GM18508 (cell line): ENCODE measurements at regions not wholly inside any gene's neighbourhood (a gene's known extent, or its start where the extent isn't known, plus 50 kb on each side); places are given as distances from the start of the nearest gene placed in this dataset.

ENCODE experiments used
- ATAC-seq: cut with Tn5 transposase; IDR thresholded peaks from one replicate; pipeline ENCODE4 v1.9.1; 2021; ENCODE audit warnings: moderate number of reproducible peaks; ENCODE audit not compliant: insufficient read depth, unreplicated experiment

DNA sequence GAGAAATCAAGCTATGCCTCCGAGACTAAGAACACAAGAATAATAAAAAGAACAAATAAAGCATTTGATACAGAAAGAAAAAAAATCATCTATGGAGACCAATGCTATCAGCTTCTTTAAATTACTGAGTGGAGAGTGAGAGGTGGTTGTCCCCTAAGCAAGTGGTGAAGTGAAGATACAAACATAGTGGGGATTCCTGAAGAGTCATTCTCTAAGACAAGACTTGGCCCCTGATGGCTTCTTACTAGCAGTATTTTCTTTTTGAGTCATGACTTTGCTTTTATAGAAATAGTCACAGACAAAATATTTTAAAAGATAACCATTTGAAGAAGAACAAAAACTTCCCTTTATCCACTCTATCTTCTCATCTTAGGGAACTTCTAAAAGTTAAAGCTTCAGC, 261.4 kb upstream of the PRDM1 start:
- peak; percentile 72 for ATAC-seq

GRCh38 chr6:105821777-105822176, 264.4 kb upstream of the PRDM1 start:
- ATAC-seq, result no peak

- no peak for ATAC-seq
Observed at GRCh38 chr6:105821027-105821426, 265.1 kb upstream of the PRDM1 start.

GRCh38 chr6:105819745-105820144, 266.4 kb upstream of the PRDM1 start:
- ATAC-seq, result no peak

DNA sequence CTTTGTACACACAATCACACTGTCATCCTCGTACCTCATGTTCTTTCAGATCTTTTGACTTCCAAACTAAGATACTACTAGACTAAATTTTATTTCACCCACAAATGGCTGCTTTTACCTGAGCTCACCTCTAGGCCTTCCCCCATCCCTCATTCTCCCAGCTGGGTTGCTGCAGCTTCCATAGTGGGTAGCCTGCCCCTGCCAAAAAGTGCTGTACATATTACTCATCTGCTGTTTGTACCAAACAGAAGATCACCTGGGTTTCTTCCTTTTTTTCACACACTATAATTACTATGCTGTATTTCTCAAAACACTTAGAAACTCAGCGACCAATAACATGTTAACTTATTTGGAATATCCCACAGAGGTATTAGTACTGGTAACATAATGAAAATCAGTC, 267.6 kb upstream of the PRDM1 start:
- ATAC-seq, result no peak

DNA sequence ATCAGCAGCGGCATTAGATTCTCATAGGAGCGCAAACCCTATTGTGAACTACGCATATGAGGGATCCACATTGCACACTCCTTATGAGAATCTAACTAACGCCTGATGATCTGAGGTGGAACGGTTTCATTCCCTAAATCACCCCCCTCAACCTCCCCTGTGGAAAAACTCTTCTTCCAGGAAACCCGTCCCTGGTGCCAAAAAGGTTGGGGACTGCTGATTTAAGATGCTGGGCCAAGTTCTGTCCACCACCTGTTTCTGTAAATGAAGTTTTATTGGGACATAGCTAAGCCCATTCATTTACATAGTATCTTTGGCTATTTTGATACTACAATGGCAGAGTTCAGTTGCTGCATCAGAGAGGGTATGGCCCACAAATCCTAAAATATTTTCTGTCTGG, 268.2 kb upstream of the PRDM1 start:
- ATAC-seq, result no peak

GRCh38 chr6:105817370-105817769, 268.8 kb upstream of the PRDM1 start:
- ATAC-seq, result no peak

DNA sequence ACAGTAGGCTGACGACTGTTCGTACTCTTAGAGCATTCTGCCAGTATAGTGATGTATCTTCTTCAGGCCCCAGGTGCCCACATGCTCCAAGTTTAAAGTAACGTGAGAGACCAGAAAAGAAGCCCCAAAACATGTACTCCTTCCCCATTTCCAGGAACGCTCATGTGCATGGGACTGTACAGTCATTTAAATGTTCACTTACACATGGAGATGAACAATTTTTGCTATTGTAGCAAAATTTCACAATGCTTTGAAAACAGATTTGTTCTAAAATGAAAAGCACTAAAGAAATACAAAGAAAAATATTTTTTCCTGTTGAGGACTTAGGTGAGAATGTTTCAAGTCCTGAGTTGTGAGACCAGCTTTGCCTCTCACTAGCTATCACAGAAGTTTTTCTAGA, 269.3 kb upstream of the PRDM1 start:
- ATAC-seq, result no peak

- no peak for ATAC-seq
Observed at GRCh38 chr6:105815661-105816555, 270.2 kb upstream of the PRDM1 start.

DNA sequence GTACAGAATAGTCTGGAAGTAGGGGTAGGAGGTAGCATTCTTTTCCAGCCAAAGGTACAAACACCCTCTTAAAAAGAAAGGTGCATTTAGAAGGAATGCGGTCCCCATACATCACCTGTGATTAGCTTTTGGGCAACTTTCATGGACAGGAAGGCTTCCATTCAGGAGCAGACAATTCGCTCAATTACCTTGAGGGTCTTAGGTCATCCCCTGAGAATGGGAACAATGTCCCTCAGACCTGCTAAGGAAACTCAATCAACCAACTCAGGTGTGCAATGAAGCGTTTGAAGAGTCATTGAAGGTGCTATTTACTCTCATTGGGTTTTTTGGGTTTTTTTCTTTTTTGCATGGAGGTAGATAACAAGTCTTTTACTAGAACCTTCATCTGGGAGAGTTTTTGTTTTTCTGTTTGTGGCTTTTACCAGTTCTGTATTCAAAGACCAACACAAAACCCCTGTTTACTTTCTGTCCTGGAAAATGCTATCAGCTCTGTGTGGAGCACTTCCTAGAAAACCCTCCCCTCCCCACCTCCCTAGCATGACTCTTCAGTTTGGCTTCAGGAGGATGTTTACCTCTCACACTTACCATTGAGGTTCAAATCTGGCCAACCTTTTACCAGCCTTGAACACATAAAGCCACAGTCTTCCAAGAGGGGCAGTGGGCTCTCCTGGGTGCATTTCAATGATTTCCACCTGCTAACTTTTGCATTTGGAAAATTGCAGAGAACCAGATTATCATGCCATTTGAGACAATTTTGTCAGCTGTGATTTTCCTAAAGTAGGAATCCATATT, 271.2 kb upstream of the PRDM1 start:
- no peak for ATAC-seq

GRCh38 chr6:105810922-105811482, 275.1 kb upstream of the PRDM1 start:
- no peak for ATAC-seq

DNA sequence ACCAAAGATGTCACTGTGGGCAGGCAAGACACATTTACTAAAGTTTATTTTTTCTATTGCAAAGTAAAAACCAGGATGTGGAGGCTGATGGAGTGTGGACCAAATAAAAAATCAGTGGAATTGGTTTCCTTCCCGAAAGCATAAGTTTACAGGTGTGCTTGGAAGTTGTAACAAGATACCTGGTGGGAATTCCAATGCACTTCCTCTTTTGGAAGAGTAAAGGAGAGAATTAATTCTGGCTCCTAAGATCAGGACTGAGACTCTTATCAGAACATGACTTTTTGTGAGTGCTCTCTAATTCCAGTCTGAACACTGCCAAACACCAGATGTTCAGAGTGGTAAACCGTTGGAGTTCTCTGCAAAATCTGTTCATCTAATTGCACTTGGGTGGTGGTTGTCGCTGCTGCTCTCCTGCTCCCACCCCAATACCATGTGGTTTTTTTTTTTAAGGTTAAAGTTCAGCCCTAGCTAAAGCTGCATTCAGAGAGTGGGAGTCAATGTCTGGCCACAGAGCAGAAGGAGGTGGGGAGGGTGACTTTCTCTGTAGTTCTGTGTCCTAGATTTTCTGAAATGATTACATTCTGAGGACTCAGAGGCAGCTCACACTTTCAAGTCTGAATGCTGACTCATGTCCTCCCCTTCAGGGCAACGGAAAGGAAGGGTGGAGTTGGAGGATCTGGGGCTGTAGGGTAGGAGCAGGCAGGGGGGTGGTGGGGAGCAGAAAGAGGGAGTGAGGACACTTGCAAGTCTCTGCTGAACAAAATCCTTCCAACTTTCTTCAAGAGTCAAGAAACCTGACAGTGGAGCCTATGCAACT, 275.8 kb upstream of the PRDM1 start:
- peak; percentile 66 for ATAC-seq

GRCh38 chr6:105808571-105808970, 277.6 kb upstream of the PRDM1 start:
- ATAC-seq, result no peak

DNA sequence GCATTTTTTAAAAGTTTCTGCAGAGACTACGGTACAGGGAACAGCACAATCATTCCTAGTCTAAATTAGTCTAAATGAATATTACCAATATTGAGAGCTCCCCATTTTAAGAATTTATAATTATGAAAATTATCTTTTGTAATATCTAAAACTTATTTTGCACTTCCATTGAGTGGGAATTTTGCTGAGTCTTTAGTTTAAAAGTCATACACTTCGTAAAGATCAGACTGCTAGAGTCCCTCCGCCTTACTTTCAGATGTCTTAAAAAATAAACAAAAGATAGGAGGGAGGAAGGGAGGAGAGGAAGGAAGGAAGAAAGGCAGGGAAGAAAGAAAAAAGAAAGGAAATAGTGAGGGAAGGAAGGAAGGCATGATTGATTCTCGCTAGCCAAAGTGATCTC, 278.2 kb upstream of the PRDM1 start:
- no peak for ATAC-seq

DNA sequence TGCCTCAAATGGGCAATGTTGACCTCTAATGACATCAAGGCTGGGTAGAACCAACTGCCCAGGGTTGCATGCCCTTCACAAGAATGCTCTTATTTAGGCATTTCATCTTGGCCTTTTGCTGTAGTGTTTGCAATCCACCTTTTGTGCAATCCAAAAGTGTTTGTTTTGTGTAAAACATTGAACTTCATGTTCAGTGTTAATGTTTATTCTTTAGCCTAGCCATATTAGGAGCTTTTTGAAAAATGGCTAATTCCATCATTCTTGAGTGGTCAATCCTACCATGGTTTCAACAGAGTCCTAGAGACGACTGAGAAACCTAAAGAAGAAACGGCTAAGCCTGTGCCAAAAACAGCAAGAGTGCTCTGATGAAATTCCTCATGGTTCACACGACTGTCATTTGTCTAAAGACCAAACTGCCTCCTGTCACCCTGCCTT, 279.6 kb upstream of the PRDM1 start:
- ATAC-seq, result no peak

- ATAC-seq, result no peak
Observed at GRCh38 chr6:105805501-105806023, 280.6 kb upstream of the PRDM1 start.

DNA sequence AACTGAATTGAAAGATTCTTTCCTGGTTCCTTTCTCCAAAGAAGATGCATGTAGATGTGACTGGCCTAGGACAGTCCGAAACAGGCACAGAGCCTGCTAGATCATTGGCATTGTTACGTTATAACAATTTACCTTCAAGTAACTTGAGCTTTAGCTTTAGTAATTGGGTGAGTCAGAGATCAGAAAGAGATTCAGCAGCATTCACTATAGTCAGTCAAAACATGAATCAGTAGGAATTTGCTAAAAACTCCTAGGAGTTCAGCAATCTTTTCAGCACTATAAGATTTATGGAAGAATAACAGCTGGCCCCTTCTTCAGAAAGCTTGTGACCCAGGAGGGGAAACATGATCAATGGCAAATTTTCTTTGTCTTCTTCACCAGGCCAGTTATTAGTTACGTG, 281.7 kb upstream of the PRDM1 start:
- no peak for ATAC-seq

DNA sequence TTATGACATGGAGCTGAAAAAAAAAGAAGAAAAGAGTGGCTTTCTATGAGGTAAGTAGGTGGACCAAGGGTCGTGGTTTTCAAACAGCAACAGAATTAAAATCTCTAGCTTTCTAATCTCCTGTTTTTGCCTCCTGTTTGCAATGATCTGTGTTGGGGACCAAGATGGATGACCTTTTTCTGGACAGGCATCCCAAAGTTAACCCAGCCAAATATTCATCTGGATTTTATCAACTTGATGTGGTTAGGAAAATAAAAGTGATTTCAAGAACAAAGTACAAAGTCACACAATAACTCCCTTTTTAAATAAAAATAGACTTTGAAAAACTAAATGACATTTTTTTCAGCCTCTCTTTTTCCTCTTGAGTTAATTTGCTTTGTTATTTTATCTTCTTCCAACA, 282.1 kb upstream of the PRDM1 start:
- no peak for ATAC-seq

DNA sequence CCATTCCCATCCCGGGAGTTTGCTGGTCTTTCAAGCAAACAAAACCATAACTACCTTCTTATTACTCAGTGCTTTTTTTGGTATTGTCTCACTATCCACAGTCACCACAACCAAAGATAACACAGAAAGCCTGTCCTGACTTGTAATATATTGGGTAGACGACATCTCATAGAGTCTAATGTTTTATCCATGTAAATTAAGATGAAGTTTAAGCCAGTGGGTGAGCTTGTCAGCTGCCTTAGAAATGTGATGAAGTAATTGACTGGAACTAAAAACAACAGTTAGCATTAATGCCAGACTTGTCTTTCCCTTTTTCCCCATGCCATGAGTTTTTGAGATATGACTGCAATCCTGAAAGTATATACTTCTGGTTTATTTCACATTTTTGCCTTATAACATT, 282.7 kb upstream of the PRDM1 start:
- no peak for ATAC-seq

DNA sequence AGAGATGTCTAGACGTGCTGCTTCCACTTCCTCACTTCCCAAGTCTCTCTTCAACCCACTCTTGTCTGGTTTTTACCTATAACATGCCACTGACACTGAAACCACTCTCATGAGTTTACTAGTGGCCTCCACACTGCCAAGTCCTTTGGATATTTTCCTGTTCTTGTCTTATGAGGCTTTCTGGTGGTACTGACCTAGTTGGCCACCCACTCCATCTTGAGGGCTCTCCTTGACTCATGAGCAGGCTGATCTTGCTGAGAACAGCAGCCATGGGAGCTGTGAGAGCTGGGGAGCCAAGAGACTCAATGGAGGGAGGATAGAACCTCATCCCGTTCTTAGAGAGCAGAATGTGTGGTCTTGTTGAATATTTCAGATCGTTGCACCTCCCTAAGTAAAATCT, 283.4 kb upstream of the PRDM1 start:
- no peak for ATAC-seq
